NT2/D1 (cell line): ENCODE measurements at regions not wholly inside any gene's neighbourhood (a gene's known extent, or its start where the extent isn't known, plus 50 kb on each side); places are given as distances from the start of the nearest gene placed in this dataset.

Experiments used
- DNase-seq: peaks from one replicate; pipeline ENCODE4 v3.0.0-alpha.2; 2011; ENCODE audit warnings: low read depth, low spot score
- H3K27me3 ChIP-seq: 2 replicates; pipeline ENCODE4 v1.6.0; 2011; ENCODE audit warnings: mild to moderate bottlenecking; ENCODE audit not compliant: insufficient read length, insufficient read depth
- H3K36me3 ChIP-seq: 2 replicates; pipeline ENCODE4 v1.6.1; 2011; ENCODE audit warnings: mild to moderate bottlenecking, low read length, mixed read lengths; ENCODE audit not compliant: insufficient read depth, insufficient read length
- H3K4me1 ChIP-seq: 2 replicates; pipeline ENCODE4 v1.5.1; 2011; ENCODE audit not compliant: insufficient read depth, insufficient read length
- H3K4me3 ChIP-seq: 2 replicates; pipeline ENCODE4 v1.5.1; 2011; ENCODE audit warnings: low read depth; ENCODE audit not compliant: insufficient read length
- H3K9ac ChIP-seq: 2 replicates; pipeline ENCODE4 v1.6.0; 2011; ENCODE audit warnings: low read depth; ENCODE audit not compliant: insufficient read length
- H3K9me3 ChIP-seq: 2 replicates; pipeline ENCODE4 v1.5.1; 2011; ENCODE audit warnings: mild to moderate bottlenecking, low read length; ENCODE audit not compliant: insufficient read depth
- SUZ12 ChIP-seq: IDR thresholded peaks from 2 replicates; pipeline ENCODE4 v1.6.1; 2011; ENCODE audit not compliant: insufficient read length, insufficient read depth; ENCODE audit errors: extremely low read depth
- YY1 ChIP-seq: IDR thresholded peaks from 2 replicates; pipeline ENCODE4 v1.6.1; 2011; ENCODE audit not compliant: insufficient read length, insufficient read depth
- ZNF274 ChIP-seq: IDR thresholded peaks from 2 replicates; pipeline ENCODE4 v1.6.1; 2011; ENCODE audit warnings: mild to moderate bottlenecking, low read depth, low read length

DNA sequence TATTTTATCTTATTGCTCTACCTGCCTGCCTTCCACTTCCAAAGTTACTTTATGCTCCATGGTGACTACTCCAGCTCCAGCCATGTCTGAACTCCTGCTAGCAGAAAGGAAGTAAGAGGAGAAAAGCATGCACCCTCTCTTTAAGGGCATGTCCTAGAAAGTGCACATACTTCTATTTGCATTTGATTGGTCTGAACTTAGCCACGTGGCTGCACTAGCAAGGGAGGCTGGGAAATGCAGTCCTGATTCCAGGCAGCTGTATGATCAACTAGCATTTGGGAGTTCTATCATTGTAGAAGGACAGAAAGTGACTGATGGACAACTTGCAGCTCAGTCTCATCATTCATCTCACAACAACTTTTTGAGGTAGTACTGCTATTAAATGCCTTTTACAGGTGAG is 515.7 kb downstream of the BUD13 start:
- Histone ChIP-seq H3K9me3 (no peaks in the 10 kb centered on the region), H3K36me3 (no peaks in the 10 kb centered on the region), H3K27me3 (no peaks in the 10 kb centered on the region), H3K4me3 (no peak overlapping the region), H3K9ac (no peak overlapping the region), H3K4me1 (no peaks in the 10 kb centered on the region)
- DNase-seq = no peak
- TF ChIP-seq SUZ12 (no peak), YY1 (no peak), ZNF274 (no peak)

DNA sequence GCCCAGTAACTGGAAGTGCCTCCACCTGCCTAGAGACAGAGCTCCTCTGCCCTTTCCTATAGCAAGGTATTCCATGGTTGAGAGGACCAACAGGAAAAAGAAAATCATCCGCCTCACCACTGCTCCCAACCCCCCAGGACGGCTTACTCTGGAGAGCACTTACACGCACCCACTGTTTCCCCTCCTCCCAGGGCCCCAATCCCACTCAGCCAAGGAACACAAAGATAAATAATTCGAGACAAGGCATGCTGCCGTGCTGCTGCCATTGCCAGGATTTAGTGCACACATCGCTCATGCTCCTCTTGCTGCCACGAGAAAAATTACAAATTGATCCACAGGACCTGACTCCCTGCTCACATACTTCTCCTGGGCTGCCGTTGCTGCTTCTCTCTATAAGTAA is 516.6 kb downstream of the BUD13 start:
- no peak for DNase-seq

GRCh38 chr11:116255321-116255953 is 517.4 kb downstream of the BUD13 start:
- no peaks in the 10 kb centered on the region for H3K27me3 ChIP-seq

More for the DNA sequence above, 516.6 kb downstream of the BUD13 start:
- no peaks in the 10 kb centered on the region for H3K27me3 ChIP-seq
- TF ChIP-seq SUZ12 = no peak
- TF ChIP-seq YY1 = no peak
- no peak for TF ChIP-seq ZNF274
- no peaks in the 10 kb centered on the region for H3K4me1 ChIP-seq
- no peak overlapping the region for H3K9ac ChIP-seq
- H3K4me3 ChIP-seq = no peak overlapping the region
- H3K9me3 ChIP-seq = no peaks in the 10 kb centered on the region; the same call in 1 of the 2 replicates
- H3K36me3 ChIP-seq = no peaks in the 10 kb centered on the region

GRCh38 chr11:116250155-116250554 is 522.6 kb downstream of the BUD13 start:
- TF ChIP-seq SUZ12 (no peak), ZNF274 (no peak), YY1 (no peak)
- Histone ChIP-seq H3K36me3 (no peaks in the 10 kb centered on the region), H3K9ac (no peak overlapping the region), H3K27me3 (no peaks in the 10 kb centered on the region), H3K4me3 (no peak overlapping the region), H3K9me3 (no peaks in the 10 kb centered on the region; the same call in 1 of the 2 replicates), H3K4me1 (no peaks in the 10 kb centered on the region)
- DNase-seq = no peak

More at GRCh38 chr11:116255321-116255953, 517.4 kb downstream of the BUD13 start:
- H3K9me3 ChIP-seq = no peaks in the 10 kb centered on the region; the same call in 1 of the 2 replicates
- H3K4me3 ChIP-seq = no peak overlapping the region
- no peak for TF ChIP-seq ZNF274
- TF ChIP-seq SUZ12 = no peak
- TF ChIP-seq YY1 = no peak
- no peak for DNase-seq
- H3K36me3 ChIP-seq = no peaks in the 10 kb centered on the region
- no peaks in the 10 kb centered on the region for H3K4me1 ChIP-seq
- H3K9ac ChIP-seq = no peak overlapping the region

- no peaks in the 10 kb centered on the region for H3K27me3 ChIP-seq
- TF ChIP-seq YY1 (no peak), SUZ12 (no peak), ZNF274 (no peak)
- no peak for DNase-seq
Observed at GRCh38 chr11:116249561-116249960, 523.2 kb downstream of the BUD13 start.

GRCh38 chr11:116244889-116245288 is 527.9 kb downstream of the BUD13 start:
- H3K36me3 ChIP-seq = no peaks in the 10 kb centered on the region
- no peak overlapping the region for H3K4me3 ChIP-seq
- no peak for DNase-seq
- no peak overlapping the region for H3K9ac ChIP-seq
- no peaks in the 10 kb centered on the region for H3K9me3 ChIP-seq
- TF ChIP-seq ZNF274 (no peak), SUZ12 (no peak), YY1 (no peak)
- H3K4me1 ChIP-seq = peaks cover 2% of the 10 kb centered on the region
- no peaks in the 10 kb centered on the region for H3K27me3 ChIP-seq

More at GRCh38 chr11:116249561-116249960, 523.2 kb downstream of the BUD13 start:
- Histone ChIP-seq H3K4me3 (no peak overlapping the region), H3K9me3 (no peaks in the 10 kb centered on the region; the same call in 1 of the 2 replicates), H3K9ac (no peak overlapping the region), H3K36me3 (no peaks in the 10 kb centered on the region), H3K4me1 (peaks cover 2% of the 10 kb centered on the region)

GRCh38 chr11:116244439-116244838 is 528.3 kb downstream of the BUD13 start:
- H3K9ac ChIP-seq = no peak overlapping the region
- H3K9me3 ChIP-seq = no peaks in the 10 kb centered on the region
- TF ChIP-seq SUZ12 (no peak), YY1 (no peak), ZNF274 (no peak)
- H3K27me3 ChIP-seq = no peaks in the 10 kb centered on the region
- H3K4me1 ChIP-seq = peaks cover 2% of the 10 kb centered on the region
- H3K4me3 ChIP-seq = no peak overlapping the region
- no peak for DNase-seq
- no peaks in the 10 kb centered on the region for H3K36me3 ChIP-seq
